Peyer's patch (tissue), 4 donors: ENCODE measurements at regions not wholly inside any gene's neighbourhood (a gene's known extent, or its start where the extent isn't known, plus 50 kb on each side); places are given as distances from the start of the nearest gene placed in this dataset.

Experiments used
- DNase-seq, 3 donors: peaks; one replicate each; pipeline ENCODE4 v3.0.0-alpha.2; 2017 to 2019
- H3K27ac ChIP-seq, 4 donors: fragments of 200-600 bp; sonication (generic); one replicate each; pipeline ENCODE4 v1.5.1; 2016 to 2019
- H3K27me3 ChIP-seq, 2 donors: fragments of 200-600 bp; sonication (generic); one replicate each; pipeline ENCODE4 v1.5.1; 2019
- H3K36me3 ChIP-seq, 3 donors: fragments of 200-600 bp; sonication (generic); one replicate each; pipeline ENCODE4 v1.5.1; 2016 to 2019
- H3K4me1 ChIP-seq, 4 donors: fragments of 200-600 bp; sonication (generic); one replicate each; pipeline ENCODE4 v1.5.1; 2016 to 2019
- H3K4me3 ChIP-seq, 4 donors: fragments of 200-600 bp; sonication (generic); 1 replicate in 3 of 4; 2 replicates in 1 of 4; pipeline ENCODE4 v1.5.1; 2016 to 2019; ENCODE audit warnings: mild to moderate bottlenecking in 1 of 4
- H3K9me3 ChIP-seq, 4 donors: fragments of 200-600 bp; sonication (generic); one replicate each; pipeline ENCODE4 v1.5.1; 2016 to 2019; ENCODE audit warnings: mild to moderate bottlenecking in 1 of 4
- CTCF ChIP-seq, 6 experiments: fragments of 450-650 bp in 4 of 6; fragments of 200-600 bp in 2 of 6; sonication (generic) in 1 of 6; IDR thresholded peaks; one replicate each; pipeline ENCODE4 v1.5.1; 2017 to 2019; ENCODE audit warnings: antibody characterized with exemption in 6 of 6, mild to moderate bottlenecking in 3 of 6, moderate library complexity in 1 of 6
- POLR2A ChIP-seq, 2 donors: fragments of 450-650 bp; IDR thresholded peaks; one replicate each; pipeline ENCODE4 v1.5.1; 2017; ENCODE audit warnings: antibody characterized with exemption in 2 of 2, mild to moderate bottlenecking in 2 of 2, moderate library complexity in 2 of 2

GRCh38 chr9:86839522-86839921 lies 107.8 kb downstream of the GAS1 start:
- Histone ChIP-seq H3K4me1 (no peaks in the 10 kb centered on the region), H3K4me3 (no peak overlapping the region), H3K9me3 (no peaks in the 10 kb centered on the region), H3K36me3 (no peaks in the 10 kb centered on the region), H3K27ac (no peak overlapping the region), H3K27me3 (no peaks in the 10 kb centered on the region)
- DNase-seq, result no peak
- TF ChIP-seq POLR2A (IDR thresholded peaks at IDR 0.05) (no peak), CTCF (IDR thresholded peaks at IDR 0.05) (no peak)

- Histone ChIP-seq H3K4me1 (no peaks in the 10 kb centered on the region), H3K27ac (no peak overlapping the region), H3K36me3 (no peaks in the 10 kb centered on the region), H3K4me3 (no peak overlapping the region), H3K27me3 (no peaks in the 10 kb centered on the region), H3K9me3 (no peaks in the 10 kb centered on the region)
- no peak for DNase-seq
- TF ChIP-seq CTCF (IDR thresholded peaks at IDR 0.05), result no peak
- TF ChIP-seq POLR2A (IDR thresholded peaks at IDR 0.05), result no peak
Measured at GRCh38 chr9:86838519-86839497, 108.5 kb downstream of the GAS1 start.

GRCh38 chr9:86837345-86837744 lies 110.0 kb downstream of the GAS1 start:
- no peak for TF ChIP-seq CTCF (IDR thresholded peaks at IDR 0.05)
- Histone ChIP-seq H3K27me3 (no peaks in the 10 kb centered on the region), H3K4me1 (no peaks in the 10 kb centered on the region), H3K27ac (no peak overlapping the region), H3K4me3 (no peak overlapping the region), H3K9me3 (no peaks in the 10 kb centered on the region), H3K36me3 (no peaks in the 10 kb centered on the region)
- no peak for DNase-seq

DNA sequence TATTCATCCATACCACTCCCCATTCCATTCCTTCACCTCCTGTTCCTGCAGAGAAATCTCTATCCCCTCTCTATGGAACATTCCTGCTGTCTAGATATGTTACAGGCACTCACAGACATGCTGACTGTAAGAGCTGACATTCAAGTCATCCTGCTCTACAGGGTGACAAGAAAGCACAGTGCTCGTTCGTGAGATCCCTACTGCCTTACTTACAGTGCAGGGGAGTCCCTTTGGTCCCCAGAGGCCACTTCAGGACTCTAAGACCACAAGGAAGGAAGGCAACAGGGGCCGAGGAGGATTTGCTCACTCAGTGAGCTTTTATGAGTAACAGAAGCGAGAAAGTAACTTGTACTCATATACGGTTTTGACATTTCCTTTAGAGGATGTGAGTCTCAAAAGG lies 110.5 kb downstream of the GAS1 start:
- H3K36me3 ChIP-seq, result no peaks in the 10 kb centered on the region
- TF ChIP-seq CTCF (IDR thresholded peaks at IDR 0.05) (no peak), POLR2A (IDR thresholded peaks at IDR 0.05) (no peak)
- H3K27me3 ChIP-seq, result no peaks in the 10 kb centered on the region
- H3K4me3 ChIP-seq, result no peak overlapping the region
- no peak for DNase-seq
- H3K9me3 ChIP-seq, result no peaks in the 10 kb centered on the region
- no peaks in the 10 kb centered on the region for H3K4me1 ChIP-seq
- no peak overlapping the region for H3K27ac ChIP-seq

- no peaks in the 10 kb centered on the region for H3K36me3 ChIP-seq
- H3K9me3 ChIP-seq, result no peaks in the 10 kb centered on the region
- H3K4me1 ChIP-seq, result no peaks in the 10 kb centered on the region
- no peak overlapping the region for H3K4me3 ChIP-seq
- DNase-seq, result no peak
- no peak overlapping the region for H3K27ac ChIP-seq
- H3K27me3 ChIP-seq, result no peaks in the 10 kb centered on the region
- TF ChIP-seq CTCF (IDR thresholded peaks at IDR 0.05) (no peak), POLR2A (IDR thresholded peaks at IDR 0.05) (no peak)
Measured at GRCh38 chr9:86836266-86836665, 111.0 kb downstream of the GAS1 start.
